Activated CD4-positive, alpha-beta T cell treated with anti-CD3 and anti-CD28 coated beads, Interleukin-2, amount 50 U/mL, for 48 hours (primary cell): ENCODE measurements at regions not wholly inside any gene's neighbourhood (a gene's known extent, or its start where the extent isn't known, plus 50 kb on each side); places are given as distances from the start of the nearest gene placed in this dataset.
"Not testable (repeated sequence)": the region's sequence is repeated elsewhere in the genome, so short reads cannot be mapped to it uniquely, and the experiment has no call there.

Experiments used
- DNase-seq, 2 experiments: peaks; one replicate each; pipeline ENCODE4 v3.0.0-alpha.2; 2020

- no peak for DNase-seq
These were observed 523.2 kb downstream of the IGSF11 start for GRCh38 chr3:118511402-118511801.

DNA sequence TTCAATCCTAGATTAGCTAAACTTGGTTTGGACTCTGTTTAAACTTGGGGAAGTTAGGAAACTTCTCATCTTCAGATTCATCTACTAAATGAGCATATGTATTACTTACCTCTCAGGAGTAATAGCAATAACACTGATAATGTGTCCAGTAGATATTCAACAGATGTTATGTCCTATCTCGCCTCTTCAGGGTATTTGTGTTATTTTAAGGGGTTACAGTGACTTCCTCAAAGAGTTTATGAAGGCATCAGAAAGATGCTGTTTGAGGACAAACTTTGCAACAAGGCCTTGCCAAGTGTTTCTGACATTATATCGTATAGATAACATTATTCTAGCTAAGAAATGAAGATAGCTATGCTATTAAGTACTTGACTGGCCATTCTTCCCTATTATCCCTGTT, 522.3 kb downstream of the IGSF11 start:
- no peak for DNase-seq

DNA sequence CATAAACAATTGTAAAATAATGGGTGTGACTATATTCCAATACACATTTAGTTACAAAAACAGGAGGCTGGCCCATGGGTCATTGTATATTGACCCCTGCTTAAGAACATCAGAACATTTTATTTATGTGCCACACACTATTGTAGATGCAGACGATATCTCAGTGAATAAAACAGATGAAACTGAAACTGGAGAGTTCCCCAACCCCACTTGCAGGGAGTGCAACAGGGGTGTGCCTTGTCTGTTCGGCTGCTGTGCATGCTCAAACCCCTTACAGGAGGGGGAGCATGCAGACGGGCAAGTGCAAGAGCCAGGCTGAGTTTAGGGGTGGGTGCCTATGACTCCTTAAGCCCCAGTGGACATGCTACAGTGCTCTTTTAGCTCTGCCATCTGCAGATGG, 509.6 kb downstream of the IGSF11 start:
- no peak for DNase-seq

- no peak for DNase-seq
These were observed 507.7 kb downstream of the IGSF11 start for GRCh38 chr3:118526758-118527513.

GRCh38 chr3:118527514-118528044, 507.1 kb downstream of the IGSF11 start:
- no peak for DNase-seq

DNA sequence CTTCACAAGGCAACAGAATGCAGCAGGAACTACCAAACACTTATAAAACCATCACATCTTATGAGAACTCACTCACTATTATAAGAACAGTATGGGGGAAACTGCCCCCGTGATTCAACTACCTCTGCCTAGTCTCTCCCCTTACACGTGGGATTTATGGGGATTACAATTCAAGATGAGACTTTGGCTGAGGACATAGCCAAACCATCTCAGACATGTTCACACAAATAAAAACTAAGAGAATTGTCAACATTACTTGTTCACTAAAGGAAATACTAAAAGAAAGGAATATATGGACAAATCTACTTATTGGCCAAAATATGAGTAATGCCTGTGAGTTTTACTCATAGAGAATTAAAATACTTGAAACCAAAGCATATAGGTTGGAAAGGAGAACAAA, 505.1 kb downstream of the IGSF11 start:
- no peak for DNase-seq

GRCh38 chr3:118530350-118530922, 504.2 kb downstream of the IGSF11 start:
- DNase-seq, result no peak

GRCh38 chr3:118530927-118531356, 503.7 kb downstream of the IGSF11 start:
- not testable (repeated sequence) for DNase-seq

- DNase-seq, result no peak
These were observed 502.8 kb downstream of the IGSF11 start for GRCh38 chr3:118531816-118532215.

GRCh38 chr3:118533676-118534075, 501.0 kb downstream of the IGSF11 start:
- no peak for DNase-seq

DNA sequence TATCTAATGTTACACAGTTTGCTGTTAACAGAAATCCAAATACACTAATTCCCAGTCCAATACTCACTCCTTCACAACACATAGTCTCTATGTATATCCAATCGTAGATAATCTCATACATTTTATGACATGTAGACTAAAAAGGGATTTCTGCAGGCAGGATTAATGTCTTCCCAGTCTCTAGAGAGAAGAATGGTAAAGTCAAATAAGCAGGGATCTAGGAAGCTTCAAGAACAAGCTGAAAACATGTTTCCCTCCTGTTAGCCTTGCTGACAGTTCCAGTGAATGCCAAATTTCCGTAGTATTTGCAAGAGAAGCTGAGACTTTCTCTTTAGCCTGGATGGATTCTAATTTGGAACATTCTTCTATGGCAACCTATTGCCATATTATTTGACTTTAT, 500.1 kb downstream of the IGSF11 start:
- no peak for DNase-seq

- no peak for DNase-seq
These were observed 497.9 kb downstream of the IGSF11 start for GRCh38 chr3:118536764-118537163.

GRCh38 chr3:118537454-118537853, 497.2 kb downstream of the IGSF11 start:
- no peak for DNase-seq

GRCh38 chr3:118538187-118538586, 496.5 kb downstream of the IGSF11 start:
- DNase-seq, result no peak

DNA sequence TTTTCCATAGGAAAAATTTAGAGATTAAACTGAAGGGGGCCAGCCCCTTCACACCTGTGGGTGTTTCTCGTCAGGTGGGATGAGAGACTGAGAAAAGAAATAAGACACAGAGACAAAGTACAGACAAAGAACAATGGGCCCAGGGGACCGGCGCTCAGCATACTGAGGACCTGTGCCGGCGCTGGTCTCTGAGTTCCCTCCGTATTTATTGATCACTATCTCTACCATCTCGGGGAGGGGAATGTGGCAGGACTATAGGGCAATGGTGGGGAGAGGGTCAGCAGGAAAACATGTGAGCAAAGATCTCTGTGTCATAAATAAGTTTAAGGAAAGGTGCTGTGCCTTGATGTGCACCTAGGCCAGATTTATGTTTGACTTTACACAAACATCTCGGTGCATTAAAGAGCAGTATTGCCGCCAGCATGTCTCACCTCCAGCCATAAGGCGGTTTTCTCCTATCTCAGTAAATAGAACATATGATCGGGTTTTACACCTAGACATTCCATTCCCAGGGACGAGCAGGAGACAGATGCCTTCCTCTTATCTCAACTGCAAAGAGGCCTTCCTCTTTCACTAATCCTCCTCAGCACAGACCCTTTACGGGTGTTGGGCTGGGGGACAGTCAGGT, 494.7 kb downstream of the IGSF11 start:
- not testable (repeated sequence) for DNase-seq

- DNase-seq, result not testable (repeated sequence)
These were observed 494.2 kb downstream of the IGSF11 start for GRCh38 chr3:118540448-118540821.

- no peak for DNase-seq
These were observed 493.8 kb downstream of the IGSF11 start for GRCh38 chr3:118540826-118541225.

GRCh38 chr3:118541796-118542195, 492.9 kb downstream of the IGSF11 start:
- no peak for DNase-seq

- no peak for DNase-seq
These were observed 490.8 kb downstream of the IGSF11 start for GRCh38 chr3:118543832-118544231.

DNA sequence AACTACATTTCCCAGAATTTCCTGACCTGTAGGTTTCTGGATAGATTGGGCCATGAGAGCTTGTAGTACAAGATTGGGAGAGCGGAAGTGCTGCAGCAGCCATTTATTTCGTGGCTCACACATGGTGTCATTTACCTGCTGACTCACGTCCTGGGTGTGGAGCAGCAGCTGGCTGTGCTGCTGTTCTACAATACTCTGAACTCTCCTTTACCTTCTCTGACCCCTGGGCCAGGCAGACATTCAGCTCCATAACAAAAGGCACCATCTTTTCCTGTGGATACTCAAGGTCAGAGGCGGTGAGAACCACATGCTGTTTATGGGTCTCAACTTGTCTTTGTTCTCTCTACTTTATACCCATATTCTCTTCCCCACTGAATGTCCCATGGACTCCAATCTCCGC, 490.2 kb downstream of the IGSF11 start:
- DNase-seq, result no peak

DNA sequence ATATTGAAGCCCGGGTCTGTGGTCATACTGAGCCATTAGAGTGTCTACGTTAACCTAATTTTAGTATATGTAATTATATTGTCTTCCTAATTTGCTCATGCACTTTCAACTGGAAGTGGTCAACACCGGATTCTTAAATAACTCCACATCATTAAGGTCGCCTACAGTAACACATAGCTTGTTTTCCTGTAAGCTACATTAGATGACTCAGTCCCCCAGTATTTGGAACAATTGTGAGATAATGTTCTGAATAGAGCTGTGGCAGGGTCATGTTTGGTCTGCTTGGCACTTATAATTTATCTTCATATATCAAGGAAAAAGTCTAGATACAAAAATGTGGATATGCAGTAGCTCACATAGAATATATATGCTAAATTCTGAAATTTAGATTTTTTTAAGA, 486.2 kb downstream of the IGSF11 start:
- DNase-seq, result no peak

GRCh38 chr3:118550122-118550521, 484.5 kb downstream of the IGSF11 start:
- DNase-seq, result no peak

GRCh38 chr3:118550556-118550955, 484.1 kb downstream of the IGSF11 start:
- DNase-seq, result no peak
